Superior temporal gyrus (tissue), 1 donor: ENCODE measurements at regions not wholly inside any gene's neighbourhood (a gene's known extent, or its start where the extent isn't known, plus 50 kb on each side); places are given as distances from the start of the nearest gene placed in this dataset.

Experiments
- DNase-seq: peaks from one replicate; pipeline ENCODE4 v3.0.0-alpha.2; 2016; ENCODE audit errors: extremely low spot score

DNA sequence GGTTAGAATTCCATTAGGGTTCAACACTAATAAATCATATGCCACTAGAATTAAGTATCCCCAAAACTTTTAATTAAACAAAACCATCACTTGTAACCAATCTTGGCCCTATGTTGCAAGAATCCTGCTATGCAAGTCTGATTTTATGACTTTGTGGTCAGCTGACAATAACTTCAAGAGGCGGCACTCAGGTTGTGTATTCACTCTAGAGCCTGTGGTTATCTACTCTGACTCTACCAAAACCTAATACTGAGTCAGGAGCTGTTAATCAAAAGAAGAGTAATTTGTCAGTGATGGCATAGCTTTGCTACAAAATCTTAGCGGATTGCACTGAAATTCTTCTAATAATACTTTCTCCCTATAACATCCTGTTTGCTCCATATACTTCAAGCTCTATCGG is 253.7 kb downstream of the AASDHPPT start:
- DNase-seq, result no peak

GRCh38 chr11:106333678-106334077 is 256.2 kb downstream of the AASDHPPT start:
- DNase-seq, result no peak

- DNase-seq, result peak; percentile 33
Observed at GRCh38 chr11:106344394-106344793, 266.9 kb downstream of the AASDHPPT start.

- DNase-seq, result peak; percentile 48
Observed at GRCh38 chr11:106344966-106345365, 267.5 kb downstream of the AASDHPPT start.

DNA sequence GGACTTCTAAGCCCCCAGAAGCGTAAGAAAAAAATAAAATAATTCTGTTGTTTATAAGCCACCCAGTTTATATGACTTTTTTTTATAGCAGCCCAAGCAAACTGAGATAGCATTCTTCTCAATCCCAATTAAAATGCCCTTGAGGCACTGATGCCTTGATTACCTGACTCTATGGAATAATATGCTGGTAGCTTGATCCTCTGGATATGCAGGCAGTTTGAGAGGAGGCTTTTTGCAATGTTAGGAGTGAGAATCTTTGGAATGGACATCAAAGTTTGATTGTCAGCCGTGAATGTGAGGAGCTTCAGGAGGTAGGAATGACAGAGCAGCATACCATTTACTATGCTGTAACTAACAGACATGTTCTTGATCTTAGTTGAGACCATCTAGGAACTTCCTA is 275.6 kb downstream of the AASDHPPT start:
- DNase-seq, result no peak

DNA sequence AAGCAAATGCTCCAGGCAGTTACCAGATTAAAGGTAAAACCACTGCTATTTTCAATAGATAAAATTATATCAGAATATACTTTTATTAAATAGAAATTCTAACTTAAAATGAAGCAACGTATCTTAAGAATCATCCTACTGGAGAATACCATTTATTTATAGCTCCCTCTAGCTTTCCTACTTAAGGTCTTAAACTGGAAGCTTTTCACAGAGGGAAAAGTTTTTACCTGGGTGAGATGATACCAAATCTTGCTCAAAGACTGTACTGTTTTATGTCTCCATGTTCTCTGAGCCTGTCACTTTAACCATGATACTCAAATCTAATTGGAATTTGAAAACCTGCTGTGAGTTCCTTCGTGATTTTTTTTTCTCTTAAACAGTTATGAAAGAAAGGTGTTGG is 291.8 kb downstream of the AASDHPPT start:
- no peak for DNase-seq

GRCh38 chr11:106378513-106379179 is 301.2 kb downstream of the AASDHPPT start:
- no peak for DNase-seq

DNA sequence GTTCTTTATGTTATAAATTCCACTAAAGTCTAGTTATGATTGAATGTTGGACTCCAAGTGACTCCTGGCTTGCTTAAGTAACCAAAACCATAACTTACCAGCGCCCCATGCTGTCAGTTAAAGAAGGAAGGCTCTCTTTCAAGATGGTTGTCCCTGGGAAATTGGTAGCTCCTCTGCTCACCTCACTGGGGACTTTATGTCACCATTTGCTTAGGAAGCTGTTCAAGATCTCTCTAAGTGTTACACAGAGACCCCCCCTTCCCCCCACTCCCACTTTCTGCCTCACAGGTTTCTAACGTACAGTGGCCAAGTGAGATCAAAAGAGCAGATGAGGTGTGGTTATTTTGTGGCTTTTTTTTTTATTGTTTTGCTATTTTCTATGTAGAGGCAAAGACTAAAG is 301.8 kb downstream of the AASDHPPT start:
- DNase-seq, result no peak

- DNase-seq, result no peak
Observed at GRCh38 chr11:106379712-106380111, 302.2 kb downstream of the AASDHPPT start.

GRCh38 chr11:106381895-106382294 is 304.4 kb downstream of the AASDHPPT start:
- DNase-seq, result no peak

GRCh38 chr11:106384429-106384828 is 307.0 kb downstream of the AASDHPPT start:
- DNase-seq, result no peak

DNA sequence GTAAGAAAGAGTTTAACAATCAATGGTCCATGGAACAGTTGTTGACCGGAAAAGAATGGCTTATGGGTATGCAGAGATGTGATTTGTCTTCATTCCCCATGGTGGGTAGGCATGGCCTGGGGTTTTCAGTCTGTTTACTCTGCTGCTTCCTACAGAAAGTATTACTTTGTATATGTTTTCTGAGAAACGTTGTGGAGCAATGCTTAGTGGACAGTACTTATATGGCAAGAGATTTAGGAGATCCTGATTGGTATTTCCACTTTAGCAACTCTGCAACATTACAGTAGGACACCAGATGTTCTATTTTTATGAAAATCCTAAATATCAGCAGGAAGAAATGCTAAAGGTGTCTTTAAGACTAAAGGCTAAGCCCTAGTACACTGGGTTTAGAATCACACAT is 309.1 kb downstream of the AASDHPPT start:
- no peak for DNase-seq

DNA sequence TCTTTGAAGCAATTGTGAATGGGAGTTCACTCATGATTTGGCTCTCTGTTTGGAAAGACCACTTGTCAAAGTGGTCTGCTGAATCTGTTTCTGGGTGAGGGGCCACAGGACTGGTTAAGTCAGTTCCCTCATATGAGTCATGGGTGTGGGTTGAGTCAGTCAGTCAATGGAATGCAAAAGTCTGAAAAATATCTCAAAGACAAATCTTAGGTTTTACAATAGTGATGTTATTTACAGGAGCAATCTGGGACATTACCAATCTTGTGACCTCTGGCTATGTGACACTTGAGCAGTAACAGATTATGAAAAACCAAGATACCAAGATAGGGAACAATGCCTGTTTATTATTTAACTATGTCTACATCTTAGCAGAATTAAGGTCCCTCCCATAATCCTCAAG is 311.6 kb downstream of the AASDHPPT start:
- DNase-seq, result no peak

DNA sequence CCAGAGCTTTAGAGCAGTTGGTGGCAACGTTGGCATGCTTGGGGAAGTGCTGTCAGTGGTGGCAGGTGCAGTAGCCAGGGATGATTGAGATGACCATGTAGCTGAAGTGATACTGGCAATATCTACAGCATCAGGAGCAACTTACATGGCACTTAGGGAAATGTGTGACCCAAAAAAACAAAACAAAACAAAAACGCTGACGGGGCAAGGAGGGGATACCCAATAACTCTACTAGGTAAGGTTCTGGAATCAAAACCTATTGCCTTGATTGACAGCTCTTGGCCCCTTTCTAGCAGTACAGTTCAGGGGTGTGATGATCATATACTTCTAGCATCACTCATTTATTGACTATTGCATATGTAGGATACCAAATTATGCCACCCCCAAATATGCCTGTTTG is 312.6 kb downstream of the AASDHPPT start:
- DNase-seq, result no peak

DNA sequence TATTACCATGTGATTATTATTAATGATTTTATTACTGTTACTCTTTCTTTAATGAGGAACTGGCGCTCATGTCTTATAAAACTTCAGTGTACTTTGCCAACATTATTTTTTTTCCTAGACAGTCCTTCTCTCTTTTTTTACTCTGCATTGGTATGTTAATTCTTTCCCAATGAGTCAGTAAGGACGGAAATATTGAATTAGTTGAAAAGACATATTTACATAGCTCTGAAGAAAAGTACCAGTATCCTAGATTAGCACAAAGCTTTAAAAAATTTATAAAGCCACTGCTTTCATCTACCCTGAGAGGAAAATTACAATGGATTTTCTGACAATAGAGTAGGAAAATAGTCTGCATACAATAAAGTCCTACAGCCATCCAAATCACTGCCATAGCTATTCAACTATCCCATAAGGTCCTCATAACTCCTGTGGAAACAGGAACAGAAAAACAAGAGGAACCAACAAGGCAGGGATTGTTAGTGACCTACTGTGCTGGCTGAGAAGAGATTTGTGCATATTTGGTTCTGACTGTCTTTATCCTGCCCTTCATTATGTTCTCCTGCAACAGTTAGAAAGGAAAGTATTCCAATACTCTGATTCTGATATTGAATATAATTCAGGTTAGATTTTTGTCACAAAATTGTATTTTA is 314.4 kb downstream of the AASDHPPT start:
- no peak for DNase-seq

- DNase-seq, result no peak
Observed at GRCh38 chr11:106395716-106396349, 318.4 kb downstream of the AASDHPPT start.

- DNase-seq, result no peak
Observed at GRCh38 chr11:106397787-106398501, 320.5 kb downstream of the AASDHPPT start.

DNA sequence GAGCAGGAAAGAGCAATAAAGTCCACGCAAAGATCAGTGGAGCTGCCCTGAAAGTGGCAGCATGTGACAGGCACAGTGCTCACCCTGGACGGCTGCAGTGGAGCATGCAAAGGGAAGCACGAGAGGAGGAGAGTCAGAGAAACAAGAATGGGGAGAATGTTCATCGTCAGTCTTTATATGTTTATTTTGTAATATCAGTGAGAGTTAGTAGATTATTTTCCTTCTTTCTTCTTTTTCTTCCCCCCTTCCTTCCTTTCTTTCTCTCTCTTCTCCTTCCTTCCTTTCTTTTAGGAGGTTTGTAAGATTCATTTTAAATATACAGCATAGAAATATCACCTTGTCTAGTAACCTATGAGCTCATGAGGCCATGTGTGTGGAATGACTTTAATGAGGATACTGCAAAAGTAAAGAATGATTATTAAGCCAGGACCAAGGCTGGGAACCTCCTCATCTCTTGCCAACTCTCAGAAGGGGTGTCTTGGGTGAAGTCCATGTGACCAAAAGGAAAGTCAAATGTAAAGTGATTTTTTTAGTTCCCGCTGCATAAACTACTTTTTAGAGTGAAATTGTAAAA is 321.1 kb downstream of the AASDHPPT start:
- no peak for DNase-seq

DNA sequence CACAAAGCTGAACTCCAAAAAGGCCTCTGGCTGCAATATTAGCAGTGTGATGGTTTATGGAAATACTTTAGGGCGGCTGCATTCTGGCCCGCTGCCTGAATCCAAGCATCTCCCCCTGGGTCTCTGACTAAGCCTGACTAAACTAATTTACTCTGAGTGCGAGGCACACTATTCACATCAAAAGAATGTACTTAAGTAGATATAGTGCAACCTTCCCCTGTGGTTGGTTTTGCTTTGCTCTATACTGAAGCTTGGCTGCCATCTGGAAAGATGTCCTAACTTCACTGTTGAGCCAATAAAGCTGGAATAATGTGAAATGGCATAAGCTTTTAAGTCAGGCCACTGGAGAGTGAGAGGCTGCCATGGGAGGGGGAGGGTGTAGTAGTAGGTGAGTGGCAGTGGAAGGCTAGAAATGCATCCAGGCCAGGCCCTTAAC is 321.6 kb downstream of the AASDHPPT start:
- no peak for DNase-seq

- no peak for DNase-seq
Observed at GRCh38 chr11:106399624-106400023, 322.2 kb downstream of the AASDHPPT start.

DNA sequence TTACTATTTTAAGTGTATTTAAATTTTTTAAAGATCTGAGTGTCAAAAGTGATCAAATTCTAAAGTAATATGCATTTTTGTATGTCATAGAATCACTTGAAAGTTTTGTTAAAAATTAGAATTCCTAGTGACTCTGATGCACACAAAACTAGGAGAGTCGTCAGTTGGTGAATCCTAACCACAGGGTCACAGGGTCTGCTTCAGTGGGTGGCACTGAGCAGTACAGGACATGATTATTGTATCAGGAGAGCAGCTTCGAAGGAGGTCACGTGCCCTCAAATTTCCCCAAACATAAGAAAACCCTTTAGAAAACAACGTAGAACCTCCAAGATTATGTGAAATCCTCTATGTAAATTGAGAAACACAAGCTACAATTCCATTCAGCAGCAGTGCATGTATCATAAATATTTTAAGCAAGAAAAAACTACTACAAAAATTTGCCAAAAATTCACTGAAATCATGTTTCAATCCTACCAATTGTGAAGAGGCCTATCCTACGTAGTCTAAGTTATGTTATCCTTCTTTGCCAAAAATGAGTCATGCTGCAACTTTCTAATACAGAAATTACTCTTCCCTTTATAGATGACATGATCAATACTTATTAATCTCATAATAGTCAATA is 323.6 kb downstream of the AASDHPPT start:
- DNase-seq, result no peak

- DNase-seq, result no peak
Observed at GRCh38 chr11:106403751-106404150, 326.3 kb downstream of the AASDHPPT start.
